ENCODE measurements at regions not wholly inside any gene's neighbourhood (a gene's known extent, or its start where the extent isn't known, plus 50 kb on each side); places are given as distances from the start of the nearest gene placed in this dataset.
A peak's percentile ranks its signal among the peaks of the same experiment; 100 is the strongest.

- DNase-seq (ENCODE audit: low spot score): no peak
Measured at GRCh38 chr12:19710811-19711793, 271.8 kb downstream of the AEBP2 start.

GRCh38 chr12:19712041-19712440, 272.7 kb downstream of the AEBP2 start:
- DNase-seq (ENCODE audit: low spot score): peak; percentile 69

DNA sequence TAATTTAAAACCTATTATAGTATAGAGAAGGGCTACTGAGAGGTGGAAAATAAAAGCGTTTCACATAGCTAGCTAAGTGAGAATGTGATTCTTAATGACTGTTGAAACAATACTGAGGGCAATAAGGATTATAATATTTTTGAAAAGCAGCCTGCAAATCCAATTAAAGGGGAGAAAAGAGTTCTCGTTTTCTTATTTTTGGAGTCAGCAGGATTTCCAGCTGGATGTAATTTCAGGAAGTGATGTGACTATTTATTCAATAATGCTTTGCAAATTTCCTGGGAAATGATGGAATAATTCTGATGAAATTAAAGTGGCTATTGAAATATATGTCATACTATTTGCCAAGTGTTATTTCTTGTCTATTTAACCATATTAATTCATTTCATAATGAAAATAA, 279.1 kb downstream of the AEBP2 start:
- DNase-seq (ENCODE audit: low spot score): no peak

DNA sequence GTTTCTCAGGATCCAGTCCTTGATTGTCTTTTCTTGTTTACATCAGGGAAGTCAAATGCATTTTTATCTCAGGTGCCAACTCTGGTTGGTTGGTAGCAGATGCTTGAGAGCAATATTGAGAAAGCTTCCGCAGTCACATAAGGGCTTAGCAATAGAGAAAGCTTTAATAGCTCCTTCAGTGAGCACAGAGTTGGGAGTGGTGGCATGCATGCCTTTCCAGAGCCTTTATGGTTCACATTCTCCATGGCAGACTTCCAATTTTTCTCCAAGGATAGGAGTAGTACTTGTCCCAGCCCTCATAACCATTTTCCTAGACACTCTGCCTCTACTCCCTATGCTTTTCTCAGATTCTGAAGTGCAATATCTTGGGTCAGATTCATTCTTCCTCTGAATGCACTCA, 280.4 kb downstream of the AEBP2 start:
- DNase-seq (ENCODE audit: low spot score): no peak

- no peak for DNase-seq (ENCODE audit: low spot score)
Measured at GRCh38 chr12:19726122-19726521, 286.8 kb downstream of the AEBP2 start.

GRCh38 chr12:19726592-19726991, 287.3 kb downstream of the AEBP2 start:
- DNase-seq (ENCODE audit: low spot score): no peak

DNA sequence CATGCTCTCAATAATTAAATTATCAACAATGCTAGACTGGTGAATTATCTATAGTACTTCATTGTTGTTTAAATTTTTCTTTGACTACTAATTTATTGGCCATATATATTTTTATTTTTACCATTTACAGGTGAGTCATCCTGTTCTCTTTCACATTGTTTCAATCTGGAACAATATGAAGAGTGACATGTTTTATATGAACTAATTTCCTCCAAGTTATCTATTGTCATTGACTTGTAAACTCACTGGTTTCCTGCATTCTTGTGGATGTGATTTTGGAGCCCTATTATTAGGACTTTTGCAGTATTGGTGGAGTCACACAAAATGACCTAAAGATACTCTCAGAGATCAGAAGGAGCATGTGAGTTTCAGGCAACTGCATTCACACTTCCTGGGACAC, 297.7 kb downstream of the AEBP2 start:
- DNase-seq (ENCODE audit: low spot score): no peak

DNA sequence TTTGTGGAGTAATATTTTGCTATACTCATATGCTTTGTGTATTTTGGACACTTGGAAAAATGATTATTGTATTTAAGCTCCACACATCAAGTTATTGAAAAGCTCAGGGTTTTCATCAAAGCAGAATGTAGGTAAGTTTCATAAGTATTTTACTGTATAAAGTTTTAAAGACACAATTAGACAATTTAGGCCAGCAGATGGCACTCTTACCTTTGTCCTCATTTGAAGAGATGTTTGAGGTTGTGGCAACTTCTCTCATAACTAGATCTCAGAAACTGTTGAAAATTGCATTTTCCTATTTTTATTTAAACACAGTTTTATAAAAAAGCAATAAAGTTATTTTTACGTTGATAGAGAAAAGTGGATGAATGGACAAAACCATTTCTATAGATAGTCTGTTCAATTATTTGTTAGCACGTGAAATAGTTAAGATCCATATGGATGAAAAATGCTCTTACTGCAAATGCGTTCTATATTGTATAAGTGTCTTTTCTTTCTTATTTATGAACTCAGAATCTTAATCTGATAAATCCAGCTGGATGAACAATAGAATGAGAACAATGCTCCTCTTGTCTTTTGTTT, 300.0 kb downstream of the AEBP2 start:
- DNase-seq (ENCODE audit: low spot score): peak; percentile 59

- DNase-seq (ENCODE audit: low spot score): no peak
Measured at GRCh38 chr12:19740472-19741131, 301.3 kb downstream of the AEBP2 start.

DNA sequence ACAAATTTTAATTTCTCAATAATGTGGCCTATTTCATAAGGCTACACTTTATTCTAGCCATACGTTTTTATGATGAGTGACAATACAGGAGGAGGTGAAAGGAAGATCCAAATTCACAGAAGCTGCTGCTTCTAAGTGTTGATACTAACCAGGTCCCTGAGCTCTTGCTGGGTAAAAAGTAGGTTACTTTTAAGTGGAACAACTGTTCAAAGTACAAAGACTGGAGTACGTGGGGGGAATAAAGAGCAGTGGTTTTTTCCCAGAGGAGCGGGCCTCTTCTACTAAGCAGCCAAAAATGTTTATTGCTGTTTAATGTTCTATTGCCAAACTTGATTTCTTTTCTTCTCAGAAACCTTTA, 301.8 kb downstream of the AEBP2 start:
- no peak for DNase-seq (ENCODE audit: low spot score)

- no peak for DNase-seq (ENCODE audit: low spot score)
Measured at GRCh38 chr12:19744705-19745218, 305.5 kb downstream of the AEBP2 start.

- DNase-seq (ENCODE audit: low spot score): no peak
Measured at GRCh38 chr12:19746471-19746870, 307.2 kb downstream of the AEBP2 start.

GRCh38 chr12:19749906-19750574, 310.7 kb downstream of the AEBP2 start:
- DNase-seq (ENCODE audit: low spot score): no peak

DNA sequence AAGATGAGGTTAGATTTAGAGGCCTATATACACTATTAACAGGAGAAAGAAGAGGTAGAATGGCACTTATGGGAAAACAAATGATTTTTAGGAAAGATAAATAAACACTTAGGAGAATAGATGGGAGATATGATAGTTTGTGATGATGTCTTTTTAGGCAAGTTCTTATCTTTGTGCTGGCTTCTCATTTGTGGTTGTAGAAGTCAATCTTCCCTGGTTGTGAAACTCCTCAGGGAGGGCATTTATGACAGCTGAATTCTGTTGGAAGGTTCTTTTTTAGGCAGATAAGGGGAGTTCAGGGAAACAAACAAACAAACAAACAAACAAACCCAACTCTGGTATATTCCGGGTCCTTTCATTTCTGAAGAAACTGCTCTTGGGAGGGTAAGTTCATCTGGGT, 311.8 kb downstream of the AEBP2 start:
- DNase-seq (ENCODE audit: low spot score): no peak

DNA sequence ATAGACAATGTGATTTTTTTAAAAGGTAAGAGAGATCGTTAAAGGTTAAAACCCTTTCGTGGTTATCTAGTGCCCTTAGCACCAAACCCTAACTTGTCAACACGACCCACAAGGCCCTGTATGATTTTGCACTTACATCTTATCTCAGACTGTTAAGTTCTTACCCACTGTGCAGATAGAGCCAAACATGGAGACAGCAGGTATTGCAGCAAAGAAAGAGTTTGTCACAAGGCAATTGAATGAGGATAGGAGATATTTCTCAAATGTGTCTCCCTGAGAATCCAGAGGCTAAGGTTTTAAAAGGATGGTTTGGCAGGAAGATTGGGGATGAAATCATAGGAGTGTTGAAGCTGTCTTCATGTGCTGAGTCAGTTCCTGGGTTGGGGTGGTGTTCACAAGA, 313.4 kb downstream of the AEBP2 start:
- DNase-seq (ENCODE audit: low spot score): no peak

DNA sequence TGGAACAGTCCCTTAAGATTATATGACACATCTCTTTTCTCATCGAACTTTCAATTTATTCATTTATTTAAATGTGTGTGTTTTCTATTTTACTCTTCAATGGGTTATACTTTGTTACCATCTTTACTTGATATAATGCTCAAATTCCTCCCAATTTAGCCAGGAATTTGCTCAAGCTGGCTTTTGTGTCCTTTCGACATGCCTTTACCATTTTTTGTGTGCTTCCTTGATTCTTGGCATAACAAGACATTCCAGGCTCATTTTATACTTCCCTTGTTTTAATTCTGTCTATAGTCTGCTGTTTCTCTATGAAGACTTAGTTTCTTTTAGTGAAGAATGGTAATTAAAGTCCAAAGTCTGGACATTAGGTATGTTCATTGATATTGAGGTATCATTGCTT, 315.8 kb downstream of the AEBP2 start:
- no peak for DNase-seq (ENCODE audit: low spot score)

DNA sequence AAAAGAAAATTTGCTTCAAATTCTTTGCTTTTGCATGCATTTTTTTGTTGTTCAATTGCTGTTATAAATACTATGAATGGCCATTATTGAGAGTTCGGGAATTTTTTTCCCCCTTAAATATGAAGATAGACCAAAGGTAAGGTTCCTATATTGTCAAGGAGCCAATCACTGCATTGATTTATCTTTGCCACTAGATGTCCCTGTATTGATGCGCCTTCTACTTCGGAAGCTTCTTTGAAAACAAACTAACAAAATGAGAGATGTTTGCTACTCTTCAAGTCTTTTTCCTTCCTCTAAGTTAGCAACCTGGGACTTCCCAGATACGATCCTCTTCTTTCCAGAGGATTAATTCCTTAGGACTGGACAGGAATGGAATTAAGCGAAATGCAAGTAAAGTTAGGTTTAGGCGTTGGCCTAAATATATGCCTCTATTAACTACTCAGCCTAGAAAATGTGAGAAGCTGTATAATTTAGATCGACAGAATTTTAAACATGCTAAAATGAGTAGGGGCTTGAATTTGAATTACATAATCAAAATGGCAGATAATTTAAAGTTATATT, 318.1 kb downstream of the AEBP2 start:
- DNase-seq (ENCODE audit: low spot score): peak; percentile 71

DNA sequence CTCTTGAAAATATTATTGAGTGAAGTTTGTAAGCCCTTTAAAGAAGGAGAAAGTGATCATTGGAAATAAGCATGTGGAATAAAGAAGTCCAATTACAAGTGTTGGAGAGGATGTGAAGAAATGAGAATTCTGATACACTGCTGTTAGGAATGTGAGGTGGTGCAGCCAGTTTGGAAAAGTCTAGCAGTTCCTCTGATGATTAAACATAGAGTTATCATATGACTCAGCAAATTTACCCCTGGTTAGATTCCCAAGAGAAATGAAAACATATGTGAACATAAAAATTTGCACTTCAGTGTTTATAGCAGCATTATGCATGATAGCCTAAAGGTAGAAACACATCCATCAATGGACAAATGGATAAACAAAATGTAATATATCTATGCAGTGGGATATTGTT, 319.9 kb downstream of the AEBP2 start:
- peak; percentile 12 for DNase-seq (ENCODE audit: low spot score)

GRCh38 chr12:19760611-19761010, 321.3 kb downstream of the AEBP2 start:
- DNase-seq (ENCODE audit: low spot score): no peak

DNA sequence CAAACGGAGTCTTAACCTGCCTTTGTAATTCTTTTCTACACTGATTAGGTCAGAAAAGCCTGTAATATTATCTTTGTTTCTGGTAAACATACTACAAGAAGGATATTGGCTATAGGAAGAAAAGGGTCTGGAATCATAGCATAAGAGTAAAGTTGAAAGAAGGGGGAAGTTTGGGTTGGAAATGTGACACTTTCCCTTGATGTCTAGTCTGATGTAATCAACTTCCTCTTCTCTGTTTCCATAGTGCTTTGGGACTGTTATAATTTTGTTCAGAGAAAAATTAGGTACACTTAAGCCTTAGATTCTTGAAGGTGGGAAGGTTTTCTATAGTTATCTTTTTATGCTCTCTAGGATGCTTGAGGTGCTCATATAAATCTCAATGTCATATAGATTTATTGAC, 322.2 kb downstream of the AEBP2 start:
- no peak for DNase-seq (ENCODE audit: low spot score)

DNA sequence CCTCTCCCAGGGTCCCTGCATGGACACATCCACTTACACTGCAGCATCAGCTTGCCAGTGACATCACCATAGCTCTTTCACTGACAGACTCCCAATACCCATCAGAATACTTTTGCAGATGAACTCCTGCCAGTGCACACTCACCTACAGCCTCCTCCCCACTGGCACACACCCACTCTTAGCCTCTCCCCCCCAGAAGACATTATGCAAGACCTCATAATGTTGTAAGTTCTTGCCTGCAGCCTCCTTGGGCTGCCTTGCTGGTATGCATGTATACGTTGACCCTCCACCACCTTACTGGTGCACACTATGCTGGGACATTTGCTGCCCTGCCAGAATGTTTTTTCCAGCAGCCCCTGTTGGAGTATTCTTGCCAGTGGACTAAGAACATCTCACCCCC, 324.2 kb downstream of the AEBP2 start:
- no peak for DNase-seq (ENCODE audit: low spot score)

- DNase-seq (ENCODE audit: low spot score): no peak
Measured at GRCh38 chr12:19764408-19764807, 325.1 kb downstream of the AEBP2 start.
